NCI-H1417 (cell line): ENCODE measurements at regions not wholly inside any gene's neighbourhood (a gene's known extent, or its start where the extent isn't known, plus 50 kb on each side); places are given as distances from the start of the nearest gene placed in this dataset.

Experiments used
- DNase-seq, 3 experiments: peaks; one replicate each; lab custom pipeline; 2025; lab: John Stamatoyannopoulos, UW

- DNase-seq, result no peak
Observed at GRCh38 chr10:128528781-128529180, 402.6 kb upstream of the MKI67 start.

- no peak for DNase-seq
Observed at GRCh38 chr10:128529225-128529624, 403.0 kb upstream of the MKI67 start.

- peak in 1 of 3 experiments; percentile 21 for DNase-seq
Observed at GRCh38 chr10:128530301-128530700, 404.1 kb upstream of the MKI67 start.

GRCh38 chr10:128530946-128531345, 404.7 kb upstream of the MKI67 start:
- no peak for DNase-seq

- no peak for DNase-seq
Observed at GRCh38 chr10:128534686-128535085, 408.5 kb upstream of the MKI67 start.

- DNase-seq, result no peak
Observed at GRCh38 chr10:128536259-128536658, 410.0 kb upstream of the MKI67 start.

GRCh38 chr10:128537834-128538330, 411.7 kb upstream of the MKI67 start:
- no peak for DNase-seq

- no peak for DNase-seq
Observed at GRCh38 chr10:128538671-128539070, 412.4 kb upstream of the MKI67 start.

- DNase-seq, result no peak
Observed at GRCh38 chr10:128539510-128540127, 413.4 kb upstream of the MKI67 start.

GRCh38 chr10:128540128-128540762, 414.0 kb upstream of the MKI67 start:
- no peak for DNase-seq

- no peak for DNase-seq
Observed at GRCh38 chr10:128540781-128541761, 414.8 kb upstream of the MKI67 start.

- no peak for DNase-seq
Observed at GRCh38 chr10:128541926-128542475, 415.8 kb upstream of the MKI67 start.

GRCh38 chr10:128542659-128543058, 416.4 kb upstream of the MKI67 start:
- DNase-seq, result no peak

- DNase-seq, result no peak
Observed at GRCh38 chr10:128543151-128543550, 416.9 kb upstream of the MKI67 start.

GRCh38 chr10:128545216-128545615, 419.0 kb upstream of the MKI67 start:
- no peak for DNase-seq

GRCh38 chr10:128546651-128547165, 420.5 kb upstream of the MKI67 start:
- no peak for DNase-seq

- DNase-seq, result no peak
Observed at GRCh38 chr10:128549101-128549608, 422.9 kb upstream of the MKI67 start.

- DNase-seq, result no peak
Observed at GRCh38 chr10:128550045-128550444, 423.8 kb upstream of the MKI67 start.

- DNase-seq, result no peak
Observed at GRCh38 chr10:128551475-128551874, 425.3 kb upstream of the MKI67 start.

GRCh38 chr10:128553755-128554154, 427.5 kb upstream of the MKI67 start:
- no peak for DNase-seq

- DNase-seq, result peak in 1 of 3 experiments; percentile 16
Observed at GRCh38 chr10:128556182-128557110, 430.2 kb upstream of the MKI67 start.
